Cardiac muscle cell (in vitro differentiated cells and primary cell): ENCODE measurements at regions not wholly inside any gene's neighbourhood (a gene's known extent, or its start where the extent isn't known, plus 50 kb on each side); places are given as distances from the start of the nearest gene placed in this dataset.

Experiments
- DNase-seq, 2 donors: peaks; one replicate each; pipeline versions ENCODE4 v3.0.0 to v3.0.0-alpha.2; 2010 to 2017; ENCODE audit warnings: low read depth in 1 of 2, low spot score in 1 of 2
- H3K27ac ChIP-seq: fragments of 200-600 bp; sonication (generic); 2 replicates; pipeline ENCODE4 v1.5.1; 2016
- H3K27me3 ChIP-seq: fragments of 200-600 bp; sonication (generic); 2 replicates; pipeline ENCODE4 v1.6.0; 2016; ENCODE audit warnings: control low read depth
- H3K36me3 ChIP-seq: fragments of 200-600 bp; sonication (generic); 2 replicates; pipeline ENCODE4 v1.5.1; 2016; ENCODE audit warnings: control low read depth
- H3K4me1 ChIP-seq: fragments of 200-600 bp; sonication (generic); 2 replicates; pipeline ENCODE4 v1.8.1; 2017; ENCODE audit warnings: low read depth, mild to moderate bottlenecking, mixed run types
- H3K4me3 ChIP-seq: fragments of 200-600 bp; sonication (generic); 2 replicates; pipeline ENCODE4 v1.5.1; 2016; ENCODE audit warnings: mild to moderate bottlenecking
- H3K9me3 ChIP-seq: fragments of 200-600 bp; sonication (generic); 2 replicates; pipeline ENCODE4 v1.5.1; 2017; ENCODE audit warnings: low read depth, mild to moderate bottlenecking, control low read depth
- CTCF ChIP-seq: IDR thresholded peaks from 2 replicates; pipeline ENCODE4 v1.5.1; 2012; ENCODE audit warnings: low read depth, mild to moderate bottlenecking, low read length

GRCh38 chr12:85523197-85523596 is 243.2 kb downstream of the ALX1 start:
- Histone ChIP-seq H3K27ac (no peak overlapping the region), H3K27me3 (no peaks in the 10 kb centered on the region), H3K4me1 (no peaks in the 10 kb centered on the region), H3K4me3 (no peak overlapping the region), H3K9me3 (no peaks in the 10 kb centered on the region), H3K36me3 (no peaks in the 10 kb centered on the region)
- TF ChIP-seq CTCF = no peak
- DNase-seq = no peak

GRCh38 chr12:85527192-85527591 is 247.2 kb downstream of the ALX1 start:
- no peak for DNase-seq
- H3K9me3 ChIP-seq = no peaks in the 10 kb centered on the region
- H3K27ac ChIP-seq = no peak overlapping the region
- no peaks in the 10 kb centered on the region for H3K4me1 ChIP-seq
- H3K36me3 ChIP-seq = no peaks in the 10 kb centered on the region
- H3K4me3 ChIP-seq = no peak overlapping the region
- no peaks in the 10 kb centered on the region for H3K27me3 ChIP-seq
- TF ChIP-seq CTCF = no peak

- Histone ChIP-seq H3K9me3 (no peaks in the 10 kb centered on the region), H3K36me3 (no peaks in the 10 kb centered on the region), H3K4me3 (no peak overlapping the region), H3K27ac (no peak overlapping the region), H3K27me3 (no peaks in the 10 kb centered on the region), H3K4me1 (no peaks in the 10 kb centered on the region)
- no peak for TF ChIP-seq CTCF
- DNase-seq = no peak
These were observed 249.9 kb downstream of the ALX1 start for GRCh38 chr12:85529896-85530295.

- no peak for DNase-seq
- H3K36me3 ChIP-seq = no peaks in the 10 kb centered on the region
- no peak for TF ChIP-seq CTCF
- H3K4me1 ChIP-seq = no peaks in the 10 kb centered on the region
- no peaks in the 10 kb centered on the region for H3K9me3 ChIP-seq
- no peak overlapping the region for H3K27ac ChIP-seq
- H3K4me3 ChIP-seq = no peak overlapping the region
- H3K27me3 ChIP-seq = no peaks in the 10 kb centered on the region
These were observed 250.4 kb downstream of the ALX1 start for GRCh38 chr12:85530456-85530855.

GRCh38 chr12:85531341-85531740 is 251.3 kb downstream of the ALX1 start:
- H3K4me3 ChIP-seq = no peak overlapping the region
- no peak overlapping the region for H3K27ac ChIP-seq
- no peak for TF ChIP-seq CTCF
- H3K4me1 ChIP-seq = no peaks in the 10 kb centered on the region
- DNase-seq = no peak
- H3K9me3 ChIP-seq = no peaks in the 10 kb centered on the region
- H3K36me3 ChIP-seq = no peaks in the 10 kb centered on the region
- H3K27me3 ChIP-seq = no peaks in the 10 kb centered on the region

GRCh38 chr12:85549640-85550039 is 269.6 kb downstream of the ALX1 start:
- TF ChIP-seq CTCF = no peak
- DNase-seq = no peak
- Histone ChIP-seq H3K27ac (no peak overlapping the region), H3K9me3 (no peaks in the 10 kb centered on the region), H3K36me3 (no peaks in the 10 kb centered on the region), H3K27me3 (no peaks in the 10 kb centered on the region), H3K4me3 (no peak overlapping the region), H3K4me1 (no peaks in the 10 kb centered on the region)
